Stomach smooth muscle (tissue), 2 donors: ENCODE measurements at regions not wholly inside any gene's neighbourhood (a gene's known extent, or its start where the extent isn't known, plus 50 kb on each side); places are given as distances from the start of the nearest gene placed in this dataset.

Source experiments
- H3K27ac ChIP-seq: one replicate; pipeline ENCODE4 v1.7.0; 2013; ENCODE audit warnings: mild to moderate bottlenecking, low read length, inconsistent platforms
- H3K27me3 ChIP-seq, 2 donors: one replicate each; pipeline ENCODE4 v1.7.0; 2013; ENCODE audit warnings: low read length in 2 of 2; ENCODE audit not compliant: insufficient read depth in 2 of 2, control insufficient read depth in 1 of 2
- H3K36me3 ChIP-seq, 2 donors: one replicate each; pipeline ENCODE4 v1.7.0; 2013; ENCODE audit warnings: low read length in 2 of 2; ENCODE audit not compliant: control insufficient read depth in 2 of 2, insufficient read depth in 2 of 2
- H3K4me1 ChIP-seq: one replicate; pipeline ENCODE4 v1.7.0; 2013; ENCODE audit warnings: low read length; ENCODE audit not compliant: control insufficient read depth, insufficient read depth
- H3K4me3 ChIP-seq, 2 donors: one replicate each; pipeline ENCODE4 v1.7.0; 2013; ENCODE audit warnings: low read length in 2 of 2
- H3K9ac ChIP-seq, 2 donors: one replicate each; pipeline ENCODE4 v1.7.0; 2013; ENCODE audit warnings: low read length in 2 of 2, mild to moderate bottlenecking in 1 of 2
- H3K9me3 ChIP-seq, 2 donors: one replicate each; pipeline ENCODE4 v1.7.0; 2013; ENCODE audit warnings: low read length in 2 of 2; ENCODE audit not compliant: control insufficient read depth in 2 of 2
- donor health status: healthy.
- donor health status: Pancreatic carcinoma.

DNA sequence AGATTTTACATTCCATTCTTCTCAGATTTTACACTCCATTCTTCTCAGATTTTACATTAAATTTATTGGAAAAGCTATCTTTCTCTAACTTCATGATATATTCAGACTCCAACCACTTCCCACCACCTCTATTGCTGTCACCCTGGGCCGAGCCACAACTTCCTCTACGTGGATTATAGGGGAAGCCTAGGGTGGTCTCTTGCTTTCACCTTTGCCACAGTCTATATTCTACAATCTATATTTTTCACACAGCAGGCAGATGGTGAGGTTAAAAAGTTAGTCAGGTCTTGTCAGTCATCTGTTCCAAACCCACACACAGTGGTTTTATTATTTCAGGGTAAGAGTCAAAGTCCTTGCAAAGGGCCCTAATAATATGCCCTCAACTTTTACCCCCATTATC is 370.8 kb upstream of the SUCLG2 start:
- Histone ChIP-seq H3K36me3 (no peaks in the 10 kb centered on the region), H3K27ac (no peak overlapping the region), H3K27me3 (no peaks in the 10 kb centered on the region), H3K9ac (no peak overlapping the region), H3K4me3 (no peak overlapping the region), H3K4me1 (no peaks in the 10 kb centered on the region), H3K9me3 (no peaks in the 10 kb centered on the region)

- H3K4me3 ChIP-seq = no peak overlapping the region
- no peaks in the 10 kb centered on the region for H3K36me3 ChIP-seq
- no peak overlapping the region for H3K27ac ChIP-seq
- no peaks in the 10 kb centered on the region for H3K9me3 ChIP-seq
- H3K9ac ChIP-seq = no peak overlapping the region
- H3K4me1 ChIP-seq = no peaks in the 10 kb centered on the region
- no peaks in the 10 kb centered on the region for H3K27me3 ChIP-seq
These were observed 365.5 kb upstream of the SUCLG2 start for GRCh38 chr3:68019876-68020275.

DNA sequence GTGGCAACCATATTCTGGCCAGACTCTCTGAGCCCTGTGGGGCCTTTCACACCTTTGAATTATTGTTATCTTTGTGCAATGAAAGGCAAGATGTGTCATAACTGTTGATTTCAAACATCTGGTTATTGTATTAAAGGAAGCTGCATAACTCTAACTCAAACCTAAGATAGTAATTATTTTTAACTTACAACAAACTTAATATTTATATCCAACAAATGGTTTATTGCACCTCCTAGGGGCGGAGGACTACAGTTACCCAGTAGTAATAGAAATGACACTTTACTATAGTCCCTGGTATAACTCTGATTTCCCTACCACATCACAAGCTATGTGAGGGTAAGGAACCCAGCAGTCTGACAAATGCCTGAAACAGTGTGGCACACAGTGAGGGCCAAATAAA is 363.9 kb upstream of the SUCLG2 start:
- no peak overlapping the region for H3K27ac ChIP-seq
- no peak overlapping the region for H3K9ac ChIP-seq
- no peaks in the 10 kb centered on the region for H3K27me3 ChIP-seq
- H3K4me3 ChIP-seq = no peak overlapping the region
- no peaks in the 10 kb centered on the region for H3K36me3 ChIP-seq
- H3K4me1 ChIP-seq = no peaks in the 10 kb centered on the region
- no peaks in the 10 kb centered on the region for H3K9me3 ChIP-seq

- Histone ChIP-seq H3K27ac (no peak overlapping the region), H3K36me3 (no peaks in the 10 kb centered on the region), H3K4me3 (no peak overlapping the region), H3K9me3 (no peaks in the 10 kb centered on the region), H3K9ac (no peak overlapping the region), H3K27me3 (no peaks in the 10 kb centered on the region), H3K4me1 (no peaks in the 10 kb centered on the region)
These were observed 362.7 kb upstream of the SUCLG2 start for GRCh38 chr3:68017069-68017468.

- peaks cover 2 to 5% of the 10 kb centered on the region in 2 donors for H3K27me3 ChIP-seq
- H3K9me3 ChIP-seq = no peaks in the 10 kb centered on the region
- H3K27ac ChIP-seq = no peak overlapping the region
- no peak overlapping the region for H3K4me3 ChIP-seq
- H3K9ac ChIP-seq = no peak overlapping the region
- H3K36me3 ChIP-seq = no peaks in the 10 kb centered on the region
- no peaks in the 10 kb centered on the region for H3K4me1 ChIP-seq
These were observed 355.5 kb upstream of the SUCLG2 start for GRCh38 chr3:68009900-68010299.

DNA sequence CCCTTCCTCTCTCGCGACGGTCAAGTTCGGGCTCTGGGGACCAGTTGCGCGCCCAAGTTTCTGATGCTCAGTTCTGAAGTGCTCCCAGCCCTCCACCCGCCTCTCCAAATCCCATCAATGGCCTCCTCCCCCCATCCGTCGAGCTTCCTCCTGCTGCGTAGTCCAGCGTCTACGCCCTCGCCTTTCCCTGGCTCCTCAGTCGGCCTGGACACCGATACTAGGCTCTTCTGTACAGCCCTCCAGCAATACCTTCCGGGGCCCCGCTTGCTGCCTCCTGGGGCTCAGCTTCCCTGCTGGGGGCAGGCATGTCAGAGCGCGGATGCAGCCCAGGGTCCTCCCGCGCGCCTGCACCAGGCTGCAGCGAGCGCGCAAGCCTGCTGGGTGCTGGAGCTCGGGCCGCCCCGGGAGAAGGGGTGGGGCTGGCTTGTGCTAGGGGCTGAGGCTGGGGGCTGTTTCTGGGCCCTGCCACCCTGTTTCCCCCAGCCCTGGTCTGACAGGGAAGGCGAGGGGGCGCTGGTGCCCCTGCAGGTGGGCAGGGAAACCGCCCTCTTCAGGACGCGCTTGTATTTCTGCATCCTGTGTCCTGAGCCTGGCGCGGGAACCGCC is 353.3 kb upstream of the SUCLG2 start:
- Histone ChIP-seq H3K9me3 (no peaks in the 10 kb centered on the region), H3K4me1 (no peaks in the 10 kb centered on the region), H3K27ac (no peak overlapping the region), H3K4me3 (peak overlapping the region; percentile 55 to 71), H3K36me3 (no peaks in the 10 kb centered on the region), H3K9ac (no peak overlapping the region), H3K27me3 (peaks cover 2 to 6% of the 10 kb centered on the region in 2 donors)

DNA sequence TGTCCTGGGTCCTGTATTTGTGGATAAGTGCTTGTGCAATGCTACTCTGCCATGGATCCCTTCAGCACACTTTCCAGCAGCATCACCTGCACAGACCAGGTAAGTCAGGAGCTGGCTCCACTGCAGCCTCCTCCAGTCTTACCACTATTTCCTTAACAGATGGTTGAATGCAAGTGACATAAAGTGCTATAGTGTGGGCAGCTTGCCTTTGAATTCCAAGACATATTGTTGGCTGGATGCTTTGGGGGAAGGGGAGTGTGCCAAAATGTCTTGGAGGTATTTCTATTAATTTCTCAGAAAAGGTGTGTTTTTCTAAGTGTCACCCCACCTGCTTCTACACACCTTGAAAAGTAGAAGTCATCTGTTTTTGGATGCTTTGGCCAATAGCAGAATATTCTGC is 352.2 kb upstream of the SUCLG2 start:
- Histone ChIP-seq H3K36me3 (no peaks in the 10 kb centered on the region), H3K9ac (no peak overlapping the region), H3K4me3 (no peak overlapping the region), H3K4me1 (no peaks in the 10 kb centered on the region), H3K9me3 (no peaks in the 10 kb centered on the region), H3K27ac (no peak overlapping the region), H3K27me3 (peaks cover 2 to 8% of the 10 kb centered on the region in 2 donors)

- H3K9me3 ChIP-seq = peaks cover 0 to 3% of the 10 kb centered on the region in 2 donors
- H3K27me3 ChIP-seq = peaks cover 2 to 8% of the 10 kb centered on the region in 2 donors
- H3K4me3 ChIP-seq = no peak overlapping the region
- H3K27ac ChIP-seq = no peak overlapping the region
- H3K36me3 ChIP-seq = no peaks in the 10 kb centered on the region
- no peak overlapping the region for H3K9ac ChIP-seq
- no peaks in the 10 kb centered on the region for H3K4me1 ChIP-seq
These were observed 349.7 kb upstream of the SUCLG2 start for GRCh38 chr3:68004091-68004490.

DNA sequence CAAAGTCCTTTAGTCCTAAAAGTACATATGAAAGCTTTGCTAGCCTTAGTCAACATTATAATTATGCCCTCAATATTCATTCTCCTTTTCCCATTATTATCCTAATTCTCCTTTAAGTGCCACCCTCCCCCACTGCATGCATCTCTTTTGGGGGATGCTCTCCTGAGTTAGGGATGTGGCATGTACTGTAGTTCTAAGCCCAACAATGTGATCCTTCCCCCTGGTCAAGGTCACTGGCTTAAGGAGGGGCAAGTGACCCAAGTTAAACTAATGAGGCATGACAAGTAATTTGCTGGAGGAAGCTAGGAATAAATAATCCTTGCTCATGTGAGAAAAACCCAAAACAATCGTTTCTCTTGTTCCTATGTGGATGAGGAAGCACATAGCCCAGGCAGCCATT is 343.9 kb upstream of the SUCLG2 start:
- H3K4me3 ChIP-seq = no peak overlapping the region
- no peak overlapping the region for H3K9ac ChIP-seq
- peaks cover 0 to 3% of the 10 kb centered on the region in 2 donors for H3K27me3 ChIP-seq
- no peaks in the 10 kb centered on the region for H3K4me1 ChIP-seq
- peaks cover 0 to 3% of the 10 kb centered on the region in 2 donors for H3K9me3 ChIP-seq
- H3K27ac ChIP-seq = no peak overlapping the region
- H3K36me3 ChIP-seq = no peaks in the 10 kb centered on the region

- no peaks in the 10 kb centered on the region for H3K27me3 ChIP-seq
- H3K9me3 ChIP-seq = no peaks in the 10 kb centered on the region
- H3K27ac ChIP-seq = no peak overlapping the region
- H3K4me1 ChIP-seq = no peaks in the 10 kb centered on the region
- H3K36me3 ChIP-seq = no peaks in the 10 kb centered on the region
- no peak overlapping the region for H3K9ac ChIP-seq
- H3K4me3 ChIP-seq = no peak overlapping the region
These were observed 340.8 kb upstream of the SUCLG2 start for GRCh38 chr3:67995206-67995605.

- no peak overlapping the region for H3K27ac ChIP-seq
- H3K4me1 ChIP-seq = no peaks in the 10 kb centered on the region
- H3K9me3 ChIP-seq = no peaks in the 10 kb centered on the region
- no peak overlapping the region for H3K9ac ChIP-seq
- H3K27me3 ChIP-seq = no peaks in the 10 kb centered on the region
- H3K36me3 ChIP-seq = no peaks in the 10 kb centered on the region
- no peak overlapping the region for H3K4me3 ChIP-seq
These were observed 332.3 kb upstream of the SUCLG2 start for GRCh38 chr3:67986706-67987105.
